ENCODE measurements at regions not wholly inside any gene's neighbourhood (a gene's known extent, or its start where the extent isn't known, plus 50 kb on each side); places are given as distances from the start of the nearest gene placed in this dataset.
"Not testable (repeated sequence)": the region's sequence is repeated elsewhere in the genome, so short reads cannot be mapped to it uniquely, and the experiment has no call there.

GRCh38 chr14:37864861-37865718 is 269.7 kb downstream of the TTC6 start:
- no peaks in the 10 kb centered on the region for H3K9me3 Mint-ChIP-seq (ENCODE audit: insufficient read depth)
- H3K36me3 Mint-ChIP-seq (ENCODE audit: low read depth): no peaks in the 10 kb centered on the region
- no peak overlapping the region for H3K4me3 Mint-ChIP-seq
- H3K4me1 Mint-ChIP-seq (ENCODE audit: low read depth): peaks cover 5% of the 10 kb centered on the region
- ChIA-PET CTCF (no interaction called here), POLR2A (interaction anchor here (0.6 kb wide), 1 partner anchor 631 kb away, joined by 3 read pairs; no protein-coding TSS in a partner anchor)
- H3K27me3 Mint-ChIP-seq (ENCODE audit: low read depth): no peaks in the 10 kb centered on the region
- DNase-seq (no peak), ATAC-seq (no peak)
- no peak overlapping the region for H3K27ac Mint-ChIP-seq

- ATAC-seq (no peak), DNase-seq (no peak)
- H3K4me1 Mint-ChIP-seq (ENCODE audit: low read depth): peaks cover 5% of the 10 kb centered on the region
- POLR2A ChIA-PET: interaction anchor here (0.6 kb wide), 1 partner anchor 631 kb away, joined by 3 read pairs; no protein-coding TSS in a partner anchor
- H3K27ac Mint-ChIP-seq: no peak overlapping the region
- H3K4me3 Mint-ChIP-seq: no peak overlapping the region
- H3K36me3 Mint-ChIP-seq (ENCODE audit: low read depth): no peaks in the 10 kb centered on the region
- no peaks in the 10 kb centered on the region for H3K9me3 Mint-ChIP-seq (ENCODE audit: insufficient read depth)
- CTCF ChIA-PET: no interaction called here
- H3K27me3 Mint-ChIP-seq (ENCODE audit: low read depth): no peaks in the 10 kb centered on the region
These were observed 270.5 kb downstream of the TTC6 start for GRCh38 chr14:37865719-37866549.

GRCh38 chr14:37869633-37870032 is 274.2 kb downstream of the TTC6 start:
- Mint-ChIP-seq H3K36me3 (ENCODE audit: low read depth) (no peaks in the 10 kb centered on the region), H3K27ac (no peak overlapping the region), H3K27me3 (ENCODE audit: low read depth) (no peaks in the 10 kb centered on the region), H3K9me3 (ENCODE audit: insufficient read depth) (no peaks in the 10 kb centered on the region), H3K4me1 (ENCODE audit: low read depth) (peaks cover 9% of the 10 kb centered on the region), H3K4me3 (no peak overlapping the region)
- ChIA-PET POLR2A (interaction anchor here (0.7 kb wide), 1 partner anchor 981 kb away, joined by 3 read pairs; no protein-coding TSS in a partner anchor), CTCF (no interaction called here)
- ATAC-seq (no peak), DNase-seq (no peak)

GRCh38 chr14:37870170-37870569 is 274.7 kb downstream of the TTC6 start:
- DNase-seq (no peak), ATAC-seq (no peak)
- H3K36me3 Mint-ChIP-seq (ENCODE audit: low read depth): no peaks in the 10 kb centered on the region
- no peak overlapping the region for H3K4me3 Mint-ChIP-seq
- H3K27me3 Mint-ChIP-seq (ENCODE audit: low read depth): no peaks in the 10 kb centered on the region
- ChIA-PET POLR2A (no interaction called here), CTCF (no interaction called here)
- H3K9me3 Mint-ChIP-seq (ENCODE audit: insufficient read depth): no peaks in the 10 kb centered on the region
- H3K27ac Mint-ChIP-seq: no peak overlapping the region
- peaks cover 13% of the 10 kb centered on the region for H3K4me1 Mint-ChIP-seq (ENCODE audit: low read depth)

- Mint-ChIP-seq H3K4me1 (ENCODE audit: low read depth) (peaks cover 13% of the 10 kb centered on the region), H3K4me3 (no peak overlapping the region), H3K9me3 (ENCODE audit: insufficient read depth) (no peaks in the 10 kb centered on the region), H3K36me3 (ENCODE audit: low read depth) (no peaks in the 10 kb centered on the region), H3K27ac (no peak overlapping the region), H3K27me3 (ENCODE audit: low read depth) (no peaks in the 10 kb centered on the region)
- CTCF ChIA-PET: no interaction called here
- no peak for ATAC-seq
- POLR2A ChIA-PET: no interaction called here
- no peak for DNase-seq
These were observed 275.4 kb downstream of the TTC6 start for GRCh38 chr14:37870632-37871346.

- H3K4me3 Mint-ChIP-seq; H3K27ac Mint-ChIP-seq; H3K36me3 Mint-ChIP-seq (ENCODE audit: low read depth); H3K9me3 Mint-ChIP-seq (ENCODE audit: insufficient read depth); POLR2A ChIA-PET; ATAC-seq; DNase-seq; H3K27me3 Mint-ChIP-seq (ENCODE audit: low read depth); H3K4me1 Mint-ChIP-seq (ENCODE audit: low read depth): not testable (repeated sequence)
- CTCF ChIA-PET: interaction anchor here (0.6 to 2.9 kb wide), 10 partner anchors 12 to 644 kb away, joined by 3 to 20 read pairs (median 4); no protein-coding TSS in a partner anchor
These were observed 278.6 kb downstream of the TTC6 start for GRCh38 chr14:37874065-37874428.

- Mint-ChIP-seq H3K4me1 (ENCODE audit: low read depth) (peaks cover 8% of the 10 kb centered on the region), H3K36me3 (ENCODE audit: low read depth) (no peaks in the 10 kb centered on the region), H3K27me3 (ENCODE audit: low read depth) (peaks cover 3% of the 10 kb centered on the region), H3K27ac (peak overlapping the region; percentile 17), H3K4me3 (no peak overlapping the region), H3K9me3 (ENCODE audit: insufficient read depth) (no peaks in the 10 kb centered on the region)
- DNase-seq (peak; percentile 88), ATAC-seq (peak; percentile 95)
- POLR2A ChIA-PET: no interaction called here
- CTCF ChIA-PET: interaction anchor here (0.6 to 2.9 kb wide), 13 partner anchors 11 to 644 kb away, joined by 3 to 20 read pairs (median 4); no protein-coding TSS in a partner anchor
These were observed 279.1 kb downstream of the TTC6 start for GRCh38 chr14:37874429-37875109.

GRCh38 chr14:37888234-37888633 is 292.8 kb downstream of the TTC6 start:
- Mint-ChIP-seq H3K36me3 (ENCODE audit: low read depth) (no peaks in the 10 kb centered on the region), H3K4me1 (ENCODE audit: low read depth) (no peaks in the 10 kb centered on the region), H3K9me3 (ENCODE audit: insufficient read depth) (no peaks in the 10 kb centered on the region), H3K4me3 (no peak overlapping the region), H3K27me3 (ENCODE audit: low read depth) (no peaks in the 10 kb centered on the region), H3K27ac (no peak overlapping the region)
- DNase-seq (no peak), ATAC-seq (no peak)
- POLR2A ChIA-PET: no interaction called here
- CTCF ChIA-PET: interaction anchor here (0.8 to 1.9 kb wide), 2 partner anchors 13 to 15 kb away, joined by 4 to 8 read pairs; no protein-coding TSS in a partner anchor

- ATAC-seq (no peak), DNase-seq (no peak)
- Mint-ChIP-seq H3K27me3 (ENCODE audit: low read depth) (no peaks in the 10 kb centered on the region), H3K4me1 (ENCODE audit: low read depth) (no peaks in the 10 kb centered on the region), H3K9me3 (ENCODE audit: insufficient read depth) (no peaks in the 10 kb centered on the region), H3K4me3 (no peak overlapping the region), H3K36me3 (ENCODE audit: low read depth) (no peaks in the 10 kb centered on the region), H3K27ac (no peak overlapping the region)
- ChIA-PET CTCF (interaction anchor here (1.9 kb wide), 1 partner anchor 14 kb away, joined by 8 read pairs; no protein-coding TSS in a partner anchor), POLR2A (no interaction called here)
These were observed 293.7 kb downstream of the TTC6 start for GRCh38 chr14:37889087-37889486.

GRCh38 chr14:37890095-37890494 is 294.7 kb downstream of the TTC6 start:
- no peak overlapping the region for H3K27ac Mint-ChIP-seq
- no peaks in the 10 kb centered on the region for H3K36me3 Mint-ChIP-seq (ENCODE audit: low read depth)
- H3K9me3 Mint-ChIP-seq (ENCODE audit: insufficient read depth): no peaks in the 10 kb centered on the region
- CTCF ChIA-PET: no interaction called here
- POLR2A ChIA-PET: no interaction called here
- no peaks in the 10 kb centered on the region for H3K27me3 Mint-ChIP-seq (ENCODE audit: low read depth)
- no peaks in the 10 kb centered on the region for H3K4me1 Mint-ChIP-seq (ENCODE audit: low read depth)
- H3K4me3 Mint-ChIP-seq: no peak overlapping the region
- no peak for DNase-seq
- ATAC-seq: no peak

GRCh38 chr14:37891500-37891899 is 296.1 kb downstream of the TTC6 start:
- H3K27ac Mint-ChIP-seq; H3K27me3 Mint-ChIP-seq (ENCODE audit: low read depth); H3K36me3 Mint-ChIP-seq (ENCODE audit: low read depth); DNase-seq; POLR2A ChIA-PET; H3K4me1 Mint-ChIP-seq (ENCODE audit: low read depth); CTCF ChIA-PET; H3K9me3 Mint-ChIP-seq (ENCODE audit: insufficient read depth); ATAC-seq; H3K4me3 Mint-ChIP-seq: not testable (repeated sequence)

Measured in activated CD8-positive, alpha-beta T cell treated with anti-CD3 and anti-CD28 coated beads, Interleukin-2, amount 10 ng/mL, durations not matched to agents 7 days and 5 days (primary cell).